SJSA1 (cell line): ENCODE measurements at regions not wholly inside any gene's neighbourhood (a gene's known extent, or its start where the extent isn't known, plus 50 kb on each side); places are given as distances from the start of the nearest gene placed in this dataset.

ENCODE experiments used
- DNase-seq, 2 experiments: peaks; one replicate each; pipeline ENCODE4 v3.0.0-alpha.2; 2015 to 2020; ENCODE audit warnings: low spot score in 2 of 2, low read depth in 1 of 2
- H3K27ac ChIP-seq: fragments of 250-450 bp; sonication (Bioruptor Pico); 2 replicates; pipeline ENCODE4 v1.5.1; 2020; ENCODE audit warnings: mild to moderate bottlenecking, moderate library complexity
- H3K27me3 ChIP-seq: fragments of 250-450 bp; sonication (Bioruptor Pico); replicated peaks from 2 replicates; pipeline ENCODE4 v1.5.1; 2020; ENCODE audit warnings: mild to moderate bottlenecking, moderate library complexity
- H3K36me3 ChIP-seq: fragments of 250-450 bp; sonication (Bioruptor Pico); 2 replicates; pipeline ENCODE4 v1.5.1; 2020; ENCODE audit warnings: mild to moderate bottlenecking
- H3K4me1 ChIP-seq: fragments of 250-450 bp; sonication (Bioruptor Pico); replicated peaks from 2 replicates; pipeline ENCODE4 v1.6.1; 2021; ENCODE audit warnings: mild to moderate bottlenecking
- H3K4me3 ChIP-seq: fragments of 250-450 bp; sonication (Bioruptor Pico); 2 replicates; pipeline ENCODE4 v1.5.1; 2020; ENCODE audit warnings: mild to moderate bottlenecking
- H3K9me3 ChIP-seq: fragments of 250-450 bp; sonication (Bioruptor Pico); replicated peaks from 2 replicates; pipeline ENCODE4 v1.5.1; 2020; ENCODE audit warnings: mild to moderate bottlenecking

- H3K27me3 ChIP-seq: no peaks in the 10 kb centered on the region; the same call in 1 of the 2 replicates
- H3K27ac ChIP-seq: no peak overlapping the region
- DNase-seq: no peak
- no peaks in the 10 kb centered on the region for H3K36me3 ChIP-seq
- no peaks in the 10 kb centered on the region for H3K4me1 ChIP-seq
- H3K4me3 ChIP-seq: no peak overlapping the region
- H3K9me3 ChIP-seq: no peaks in the 10 kb centered on the region
Measured at GRCh38 chr5:146940295-146940694, 61.7 kb upstream of the PPP2R2B start.

- no peaks in the 10 kb centered on the region for H3K27me3 ChIP-seq
- no peaks in the 10 kb centered on the region for H3K36me3 ChIP-seq
- no peaks in the 10 kb centered on the region for H3K9me3 ChIP-seq
- no peak overlapping the region for H3K4me3 ChIP-seq
- H3K4me1 ChIP-seq: no peaks in the 10 kb centered on the region
- no peak overlapping the region for H3K27ac ChIP-seq
- no peak for DNase-seq
Measured at GRCh38 chr5:146944019-146944418, 65.5 kb upstream of the PPP2R2B start.

- H3K4me1 ChIP-seq: no peaks in the 10 kb centered on the region
- H3K27ac ChIP-seq: no peak overlapping the region
- peaks cover 4% of the 10 kb centered on the region; the same call in 1 of the 2 replicates for H3K27me3 ChIP-seq
- no peak for DNase-seq
- no peaks in the 10 kb centered on the region for H3K9me3 ChIP-seq
- no peak overlapping the region for H3K4me3 ChIP-seq
- H3K36me3 ChIP-seq: no peaks in the 10 kb centered on the region
Measured at GRCh38 chr5:146944764-146945616, 66.4 kb upstream of the PPP2R2B start.

- no peaks in the 10 kb centered on the region for H3K9me3 ChIP-seq
- H3K27ac ChIP-seq: no peak overlapping the region
- H3K27me3 ChIP-seq: peaks cover 4% of the 10 kb centered on the region; the same call in 1 of the 2 replicates
- H3K36me3 ChIP-seq: no peaks in the 10 kb centered on the region
- H3K4me3 ChIP-seq: no peak overlapping the region
- DNase-seq: no peak
- no peaks in the 10 kb centered on the region for H3K4me1 ChIP-seq
Measured at GRCh38 chr5:146945617-146946084, 67.1 kb upstream of the PPP2R2B start.

GRCh38 chr5:146947181-146947941 is 68.8 kb upstream of the PPP2R2B start:
- H3K27ac ChIP-seq: no peak overlapping the region
- DNase-seq: no peak
- H3K9me3 ChIP-seq: no peaks in the 10 kb centered on the region
- no peaks in the 10 kb centered on the region for H3K4me1 ChIP-seq
- H3K27me3 ChIP-seq: peaks cover 4% of the 10 kb centered on the region; the same call in 1 of the 2 replicates
- H3K4me3 ChIP-seq: no peak overlapping the region
- H3K36me3 ChIP-seq: no peaks in the 10 kb centered on the region

- H3K27ac ChIP-seq: no peak overlapping the region
- no peaks in the 10 kb centered on the region for H3K9me3 ChIP-seq
- H3K4me3 ChIP-seq: no peak overlapping the region
- no peaks in the 10 kb centered on the region for H3K36me3 ChIP-seq
- H3K4me1 ChIP-seq: no peaks in the 10 kb centered on the region
- DNase-seq: no peak
- peaks cover 4% of the 10 kb centered on the region; the same call in 1 of the 2 replicates for H3K27me3 ChIP-seq
Measured at GRCh38 chr5:146948666-146949065, 70.1 kb upstream of the PPP2R2B start.

GRCh38 chr5:146952168-146952567 is 73.6 kb upstream of the PPP2R2B start:
- Histone ChIP-seq H3K9me3 (no peaks in the 10 kb centered on the region), H3K36me3 (no peaks in the 10 kb centered on the region), H3K4me1 (no peaks in the 10 kb centered on the region), H3K4me3 (no peak overlapping the region), H3K27me3 (peaks cover 4% of the 10 kb centered on the region; the same call in 1 of the 2 replicates), H3K27ac (no peak overlapping the region)
- DNase-seq: no peak

- no peaks in the 10 kb centered on the region for H3K9me3 ChIP-seq
- no peaks in the 10 kb centered on the region for H3K36me3 ChIP-seq
- H3K4me1 ChIP-seq: no peaks in the 10 kb centered on the region
- no peak overlapping the region for H3K27ac ChIP-seq
- H3K27me3 ChIP-seq: peaks cover 7% of the 10 kb centered on the region; the same call in 1 of the 2 replicates
- no peak for DNase-seq
- no peak overlapping the region for H3K4me3 ChIP-seq
Measured at GRCh38 chr5:146956217-146956616, 77.7 kb upstream of the PPP2R2B start.

- Histone ChIP-seq H3K27ac (no peak overlapping the region), H3K9me3 (no peaks in the 10 kb centered on the region), H3K4me1 (no peaks in the 10 kb centered on the region), H3K36me3 (no peaks in the 10 kb centered on the region), H3K4me3 (no peak overlapping the region), H3K27me3 (peaks cover 7% of the 10 kb centered on the region; the same call in 1 of the 2 replicates)
- DNase-seq: no peak
Measured at GRCh38 chr5:146959360-146959759, 80.8 kb upstream of the PPP2R2B start.

- no peaks in the 10 kb centered on the region for H3K4me1 ChIP-seq
- peaks cover 7% of the 10 kb centered on the region; the same call in 1 of the 2 replicates for H3K27me3 ChIP-seq
- no peaks in the 10 kb centered on the region for H3K9me3 ChIP-seq
- H3K27ac ChIP-seq: no peak overlapping the region
- DNase-seq: no peak
- H3K36me3 ChIP-seq: no peaks in the 10 kb centered on the region
- no peak overlapping the region for H3K4me3 ChIP-seq
Measured at GRCh38 chr5:146962801-146963355, 84.3 kb upstream of the PPP2R2B start.

GRCh38 chr5:146965761-146966659 is 87.5 kb upstream of the PPP2R2B start:
- Histone ChIP-seq H3K4me3 (no peak overlapping the region), H3K27ac (no peak overlapping the region), H3K9me3 (no peaks in the 10 kb centered on the region), H3K27me3 (no peaks in the 10 kb centered on the region), H3K4me1 (no peaks in the 10 kb centered on the region), H3K36me3 (no peaks in the 10 kb centered on the region)
- DNase-seq: peak; percentile 63 to 64

- no peaks in the 10 kb centered on the region for H3K27me3 ChIP-seq
- H3K4me3 ChIP-seq: no peak overlapping the region
- DNase-seq: no peak
- no peaks in the 10 kb centered on the region for H3K4me1 ChIP-seq
- no peaks in the 10 kb centered on the region for H3K36me3 ChIP-seq
- H3K9me3 ChIP-seq: no peaks in the 10 kb centered on the region
- H3K27ac ChIP-seq: no peak overlapping the region
Measured at GRCh38 chr5:146967646-146968045, 89.1 kb upstream of the PPP2R2B start.

GRCh38 chr5:146971401-146971800 is 92.8 kb upstream of the PPP2R2B start:
- no peak overlapping the region for H3K4me3 ChIP-seq
- no peak overlapping the region for H3K27ac ChIP-seq
- no peaks in the 10 kb centered on the region for H3K36me3 ChIP-seq
- DNase-seq: no peak
- no peaks in the 10 kb centered on the region for H3K27me3 ChIP-seq
- H3K9me3 ChIP-seq: no peaks in the 10 kb centered on the region
- H3K4me1 ChIP-seq: no peaks in the 10 kb centered on the region
